ENCODE measurements at regions not wholly inside any gene's neighbourhood (a gene's known extent, or its start where the extent isn't known, plus 50 kb on each side); places are given as distances from the start of the nearest gene placed in this dataset.

GRCh38 chr9:118029425-118029824 is 325.2 kb downstream of the TLR4 start:
- Mint-ChIP-seq H3K9me3 (peaks cover 9% of the 10 kb centered on the region), H3K4me3 (no peak overlapping the region), H3K4me1 (no peaks in the 10 kb centered on the region), H3K27me3 (ENCODE audit: low read depth) (peaks cover 37% of the 10 kb centered on the region), H3K36me3 (ENCODE audit: low read depth) (no peaks in the 10 kb centered on the region), H3K27ac (ENCODE audit: unreplicated experiment) (no peak overlapping the region)
- TF ChIP-seq CTCF (conservative IDR thresholded peaks at IDR 0.05): no peak
- DNase-seq (ENCODE audit: low read depth, low spot score): no peak

GRCh38 chr9:118034701-118035100 is 330.5 kb downstream of the TLR4 start:
- H3K27ac Mint-ChIP-seq (ENCODE audit: unreplicated experiment): no peak overlapping the region
- no peak for TF ChIP-seq CTCF (conservative IDR thresholded peaks at IDR 0.05)

GRCh38 chr9:118038713-118039112 is 334.5 kb downstream of the TLR4 start:
- no peaks in the 10 kb centered on the region for H3K36me3 Mint-ChIP-seq (ENCODE audit: low read depth)
- DNase-seq (ENCODE audit: low read depth, low spot score): no peak
- no peak overlapping the region for H3K4me3 Mint-ChIP-seq

More at GRCh38 chr9:118034701-118035100, 330.5 kb downstream of the TLR4 start:
- peaks cover 5% of the 10 kb centered on the region for H3K9me3 Mint-ChIP-seq
- no peaks in the 10 kb centered on the region for H3K36me3 Mint-ChIP-seq (ENCODE audit: low read depth)
- no peaks in the 10 kb centered on the region for H3K4me1 Mint-ChIP-seq
- H3K4me3 Mint-ChIP-seq: no peak overlapping the region
- DNase-seq (ENCODE audit: low read depth, low spot score): no peak
- peaks cover 46% of the 10 kb centered on the region for H3K27me3 Mint-ChIP-seq (ENCODE audit: low read depth)

GRCh38 chr9:118058227-118058626 is 354.0 kb downstream of the TLR4 start:
- no peaks in the 10 kb centered on the region for H3K4me1 Mint-ChIP-seq
- H3K27me3 Mint-ChIP-seq (ENCODE audit: low read depth): peaks cover 27% of the 10 kb centered on the region
- TF ChIP-seq CTCF (conservative IDR thresholded peaks at IDR 0.05): no peak
- H3K4me3 Mint-ChIP-seq: no peak overlapping the region
- DNase-seq (ENCODE audit: low read depth, low spot score): no peak
- no peaks in the 10 kb centered on the region for H3K36me3 Mint-ChIP-seq (ENCODE audit: low read depth)
- H3K9me3 Mint-ChIP-seq: no peaks in the 10 kb centered on the region
- H3K27ac Mint-ChIP-seq (ENCODE audit: unreplicated experiment): no peak overlapping the region

More at GRCh38 chr9:118038713-118039112, 334.5 kb downstream of the TLR4 start:
- no peaks in the 10 kb centered on the region for H3K9me3 Mint-ChIP-seq
- H3K27ac Mint-ChIP-seq (ENCODE audit: unreplicated experiment): no peak overlapping the region
- peaks cover 25% of the 10 kb centered on the region for H3K27me3 Mint-ChIP-seq (ENCODE audit: low read depth)
- TF ChIP-seq CTCF (conservative IDR thresholded peaks at IDR 0.05): peak; percentile 35
- no peaks in the 10 kb centered on the region for H3K4me1 Mint-ChIP-seq

GRCh38 chr9:118059484-118060278 is 355.5 kb downstream of the TLR4 start:
- peaks cover 28% of the 10 kb centered on the region for H3K27me3 Mint-ChIP-seq (ENCODE audit: low read depth)
- no peaks in the 10 kb centered on the region for H3K4me1 Mint-ChIP-seq
- no peak for TF ChIP-seq CTCF (conservative IDR thresholded peaks at IDR 0.05)
- no peak overlapping the region for H3K4me3 Mint-ChIP-seq
- DNase-seq (ENCODE audit: low read depth, low spot score): peak; percentile 44
- no peaks in the 10 kb centered on the region for H3K36me3 Mint-ChIP-seq (ENCODE audit: low read depth)
- H3K9me3 Mint-ChIP-seq: no peaks in the 10 kb centered on the region
- no peak overlapping the region for H3K27ac Mint-ChIP-seq (ENCODE audit: unreplicated experiment)
